Activated CD8-positive, alpha-beta memory T cell treated with anti-CD3 and anti-CD28 coated beads for 48 hours (primary cell): ENCODE measurements at regions not wholly inside any gene's neighbourhood (a gene's known extent, or its start where the extent isn't known, plus 50 kb on each side); places are given as distances from the start of the nearest gene placed in this dataset.
"Not testable (repeated sequence)": the region's sequence is repeated elsewhere in the genome, so short reads cannot be mapped to it uniquely, and the experiment has no call there.

ENCODE experiments used
- DNase-seq, 3 experiments: peaks; one replicate each; pipeline ENCODE4 v3.0.0-alpha.2; 2020; ENCODE audit warnings: low read depth in 2 of 3, low spot score in 2 of 3

GRCh38 chr16:65819136-65819898 lies 547.2 kb upstream of the CDH5 start:
- no peak for DNase-seq

GRCh38 chr16:65817799-65818198 lies 548.7 kb upstream of the CDH5 start:
- DNase-seq: no peak

DNA sequence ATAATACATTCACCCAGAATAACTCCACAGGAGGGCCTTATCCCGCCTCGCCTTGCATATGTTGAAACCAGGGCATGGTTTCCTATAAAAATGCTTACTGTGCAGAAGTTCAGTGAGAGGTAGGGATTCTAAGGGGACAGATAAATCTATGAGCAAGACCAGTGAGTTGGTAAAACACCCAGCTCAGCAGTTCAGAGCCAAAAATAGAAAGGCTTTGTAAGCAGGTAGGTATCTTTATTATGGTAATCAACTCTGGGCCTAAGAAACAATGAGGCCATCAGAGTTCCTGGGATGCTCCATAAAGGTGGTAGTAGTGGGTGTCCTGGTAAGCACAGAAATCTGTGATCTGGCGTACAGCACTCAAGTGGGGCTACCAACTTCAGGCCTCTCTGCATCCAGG lies 549.4 kb upstream of the CDH5 start:
- DNase-seq: no peak

DNA sequence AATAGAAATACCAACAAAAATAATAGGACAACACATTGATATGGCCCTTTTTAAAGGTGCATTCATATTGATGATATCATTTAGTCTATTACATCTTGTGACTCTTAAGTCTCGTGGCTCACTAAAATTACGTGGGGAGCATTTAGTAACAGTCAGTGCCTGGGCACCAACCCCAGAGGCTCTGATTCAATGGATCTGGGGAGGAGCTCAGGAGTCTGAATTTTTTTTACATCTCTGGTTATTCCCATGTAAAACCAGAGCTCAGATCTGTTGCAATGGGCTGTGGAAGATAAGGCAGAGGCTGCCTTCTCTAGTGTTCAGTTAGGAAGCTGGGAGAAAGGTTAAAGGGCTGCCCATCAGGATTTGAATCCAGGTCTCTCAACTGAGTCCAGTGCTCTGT lies 549.9 kb upstream of the CDH5 start:
- no peak for DNase-seq

DNA sequence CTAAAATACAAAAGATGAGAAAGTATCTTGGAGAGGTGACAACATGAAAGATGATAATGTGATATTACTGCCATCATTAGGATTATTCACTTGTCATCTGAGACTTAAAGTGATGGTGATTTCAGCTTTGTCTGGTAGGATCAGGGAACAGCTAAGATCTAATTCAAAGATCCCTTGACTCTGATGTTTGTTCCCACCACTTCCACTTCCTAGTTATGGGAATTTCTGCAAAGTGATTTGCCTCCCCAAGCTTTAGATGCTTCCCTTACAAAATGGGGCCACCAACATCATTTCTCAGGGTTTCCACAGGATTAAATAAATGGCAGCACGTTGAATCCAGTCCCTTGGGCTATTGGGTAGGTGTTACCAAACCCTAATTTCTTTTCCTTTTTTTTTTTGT lies 550.8 kb upstream of the CDH5 start:
- DNase-seq: no peak

DNA sequence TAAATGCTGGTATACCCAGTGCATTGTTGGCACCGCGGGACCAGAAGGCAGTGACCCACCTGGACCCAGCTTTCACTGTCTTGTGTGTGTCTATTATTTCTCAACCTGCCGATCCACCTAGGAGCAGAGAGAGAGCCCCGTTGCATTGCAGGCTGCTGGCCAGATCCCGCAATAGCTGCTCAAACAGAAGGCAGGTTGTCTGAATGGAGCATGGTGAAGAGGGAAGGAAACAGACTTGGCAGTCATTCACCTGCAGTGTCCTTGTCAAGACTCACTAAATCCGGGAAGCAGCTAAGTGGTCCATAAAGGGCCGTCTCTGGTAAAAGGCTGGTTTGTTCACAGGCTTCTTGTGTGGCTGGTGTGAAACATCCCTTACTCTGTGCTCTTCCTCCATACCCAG lies 552.6 kb upstream of the CDH5 start:
- DNase-seq: not testable (repeated sequence)

DNA sequence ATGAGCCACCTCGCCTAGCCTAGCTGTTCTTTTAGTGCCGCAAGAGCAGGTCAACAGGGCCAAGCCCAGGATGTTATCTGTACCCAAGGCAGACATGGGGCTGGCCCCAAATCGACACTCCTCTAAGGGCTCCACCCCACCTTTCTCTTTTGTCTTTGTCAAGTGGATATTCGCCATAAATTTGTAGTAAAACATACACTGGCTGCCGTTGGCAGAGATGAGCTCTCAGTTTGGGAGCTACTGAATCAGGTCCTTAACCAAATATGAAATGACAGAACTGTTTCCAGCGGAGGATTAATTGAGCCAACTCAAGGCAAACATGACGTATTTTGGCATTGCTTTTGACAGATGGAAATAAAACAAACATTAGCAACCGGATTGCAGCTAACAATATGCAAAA lies 556.9 kb upstream of the CDH5 start:
- no peak for DNase-seq

DNA sequence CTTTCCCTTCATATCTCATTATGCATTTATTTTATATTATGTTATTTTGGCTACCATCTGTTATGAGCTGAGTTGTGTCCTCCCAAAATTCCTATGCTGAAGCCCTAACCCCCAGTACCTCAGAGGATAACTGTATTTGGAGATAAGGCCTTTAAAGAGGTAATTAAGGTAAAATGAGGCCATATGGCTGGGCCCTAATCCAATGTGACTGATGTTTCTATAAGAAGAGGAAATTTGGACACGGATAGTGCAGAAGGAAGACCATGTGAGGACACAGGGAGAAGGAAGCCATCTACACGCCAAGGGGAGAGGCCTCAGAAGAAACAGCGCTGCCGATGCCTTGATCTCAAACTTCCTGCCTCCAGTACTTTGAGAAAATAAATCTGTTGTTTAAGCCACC lies 557.7 kb upstream of the CDH5 start:
- no peak for DNase-seq

GRCh38 chr16:65807858-65808257 lies 558.6 kb upstream of the CDH5 start:
- no peak for DNase-seq

DNA sequence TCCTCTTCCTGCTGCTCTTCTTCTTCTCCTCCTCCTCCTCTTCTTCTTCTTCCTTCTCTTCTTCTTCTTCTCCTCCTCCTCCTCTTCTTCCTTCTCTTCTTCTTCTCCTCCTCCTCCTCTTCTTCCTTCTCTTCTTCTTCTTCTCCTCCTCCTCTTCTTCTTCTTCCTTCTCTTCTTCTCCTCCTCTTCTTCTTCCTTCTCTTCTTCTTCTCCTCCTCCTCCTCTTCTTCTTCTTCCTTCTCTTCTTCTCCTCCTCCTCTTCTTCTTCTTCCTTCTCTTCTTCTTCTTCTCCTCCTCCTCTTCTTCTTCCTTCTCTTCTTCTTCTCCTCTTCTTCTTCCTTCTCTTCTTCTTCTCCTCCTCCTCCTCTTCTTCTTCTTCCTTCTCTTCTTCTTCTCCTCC lies 560.8 kb upstream of the CDH5 start:
- DNase-seq: not testable (repeated sequence)

- no peak for DNase-seq
Measured at GRCh38 chr16:65796481-65796880, 570.0 kb upstream of the CDH5 start.

GRCh38 chr16:65794973-65795372 lies 571.5 kb upstream of the CDH5 start:
- no peak for DNase-seq

DNA sequence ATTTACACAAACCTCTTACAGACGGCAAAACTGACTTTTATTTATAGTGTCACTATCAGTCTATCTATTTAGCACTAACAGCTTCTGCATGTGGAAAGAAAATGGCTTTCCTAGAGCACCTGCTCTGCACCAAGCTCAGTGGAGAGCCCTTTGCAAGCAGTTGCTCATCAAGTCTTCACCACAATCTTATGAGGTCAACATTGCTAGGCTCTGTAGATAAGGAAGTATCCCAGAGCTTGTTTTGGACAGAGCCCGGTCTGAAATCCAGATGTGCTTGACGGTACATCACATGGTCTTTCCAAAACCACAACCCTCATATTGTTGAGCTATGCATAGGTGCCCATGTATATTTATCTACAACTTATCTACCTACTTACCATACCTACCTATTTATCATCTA lies 572.7 kb upstream of the CDH5 start:
- no peak for DNase-seq

- DNase-seq: no peak
Measured at GRCh38 chr16:65790768-65791167, 575.7 kb upstream of the CDH5 start.

GRCh38 chr16:65789161-65789945 lies 577.1 kb upstream of the CDH5 start:
- no peak for DNase-seq

DNA sequence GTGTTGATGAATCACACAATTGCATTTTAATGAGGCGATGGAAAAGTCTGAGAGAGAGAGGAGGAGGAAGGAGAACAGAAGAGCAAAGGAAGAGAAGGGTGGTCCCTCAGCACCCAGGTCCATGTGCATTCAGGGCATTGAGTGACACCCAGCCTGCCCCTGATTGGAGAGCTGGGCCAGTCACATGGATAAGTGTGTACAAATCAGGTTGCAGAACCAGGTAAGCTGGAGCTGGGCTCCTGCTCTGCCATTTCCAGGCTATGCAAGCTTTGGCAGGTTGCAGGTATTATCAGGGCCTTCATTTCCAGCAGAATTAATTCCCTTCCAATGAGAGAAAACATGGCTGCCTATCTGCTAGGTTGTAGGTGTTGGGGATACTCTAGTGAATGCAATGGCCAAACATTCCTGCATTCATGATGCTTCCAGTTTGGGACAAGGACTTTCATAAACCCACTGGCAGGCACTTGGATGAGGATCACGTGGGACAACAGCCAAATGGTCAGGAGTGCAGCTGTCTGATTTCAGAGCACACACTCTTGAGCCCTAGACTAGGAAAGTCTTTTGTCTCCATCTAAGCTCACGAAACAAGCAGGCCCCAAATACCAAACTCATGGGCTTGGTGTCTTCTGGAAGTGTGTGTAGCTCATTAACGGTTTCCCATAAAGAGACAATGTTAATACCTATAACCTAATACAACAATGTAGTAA lies 577.9 kb upstream of the CDH5 start:
- no peak for DNase-seq

GRCh38 chr16:65787921-65788320 lies 578.6 kb upstream of the CDH5 start:
- DNase-seq: no peak

- DNase-seq: no peak
Measured at GRCh38 chr16:65786916-65787315, 579.6 kb upstream of the CDH5 start.

DNA sequence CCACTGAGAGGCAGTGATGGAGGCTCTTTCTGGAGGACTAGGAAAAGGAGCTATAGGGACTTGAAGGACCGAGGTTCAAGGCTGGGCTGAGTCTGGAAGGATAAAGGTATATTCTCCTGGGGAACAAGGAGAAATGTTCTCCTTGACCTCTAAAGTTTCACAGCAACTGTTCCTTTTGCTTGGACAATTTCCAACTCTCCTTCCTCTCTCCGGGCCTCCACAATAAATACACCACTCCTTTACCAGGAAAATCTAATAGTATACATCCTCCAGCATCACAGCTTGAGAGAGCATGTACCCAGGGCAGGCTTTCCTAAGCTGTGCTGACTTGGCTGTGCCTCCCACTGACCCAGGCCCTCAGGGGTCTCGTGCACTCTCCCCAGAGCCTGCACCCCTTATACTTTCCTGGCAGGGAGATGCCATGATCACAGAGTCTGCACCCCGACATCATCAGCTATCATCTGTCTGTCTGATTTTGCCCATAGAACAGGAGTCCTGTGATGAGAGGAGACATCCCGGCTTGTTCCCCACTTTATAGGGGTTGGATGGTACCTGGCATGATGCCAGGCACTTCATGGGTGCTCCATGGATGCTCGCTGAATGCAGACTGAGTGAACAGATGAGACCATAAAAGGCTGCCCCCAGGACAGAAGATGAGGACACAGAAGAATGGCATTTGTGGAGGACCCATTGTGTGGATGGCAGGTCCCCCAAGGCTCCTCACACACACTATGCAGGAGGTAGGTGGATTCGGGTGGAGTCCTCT lies 582.6 kb upstream of the CDH5 start:
- no peak for DNase-seq

- DNase-seq: no peak
Measured at GRCh38 chr16:65782611-65783600, 583.6 kb upstream of the CDH5 start.
